EL (cell line): ENCODE measurements at regions not wholly inside any gene's neighbourhood (a gene's known extent, or its start where the extent isn't known, plus 50 kb on each side); places are given as distances from the start of the nearest gene placed in this dataset.
"Not testable (repeated sequence)": the region's sequence is repeated elsewhere in the genome, so short reads cannot be mapped to it uniquely, and the experiment has no call there.

ENCODE experiments used
- DNase-seq: peaks from one replicate; pipeline ENCODE4 v3.0.0-alpha.2; 2016

DNA sequence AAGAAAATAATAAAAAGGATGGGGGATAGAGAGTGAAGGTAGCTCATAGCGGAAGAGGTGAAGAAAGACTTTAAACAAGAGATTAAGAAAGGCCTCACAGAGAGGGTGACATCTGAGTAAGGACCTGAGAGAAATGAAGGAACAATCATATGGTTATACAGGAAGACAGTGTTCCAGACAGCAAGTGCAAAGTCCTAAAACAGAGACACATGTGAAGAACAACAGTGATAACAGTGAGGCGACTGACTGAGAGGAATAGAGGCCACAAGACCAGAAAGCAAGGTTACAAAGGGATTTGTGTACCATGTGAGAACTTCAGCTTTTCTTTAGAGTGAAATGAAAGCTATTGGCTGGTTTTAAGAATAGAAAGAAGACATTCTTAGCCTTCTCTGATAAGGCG, 141.6 kb upstream of the PALMD start:
- DNase-seq, result no peak

DNA sequence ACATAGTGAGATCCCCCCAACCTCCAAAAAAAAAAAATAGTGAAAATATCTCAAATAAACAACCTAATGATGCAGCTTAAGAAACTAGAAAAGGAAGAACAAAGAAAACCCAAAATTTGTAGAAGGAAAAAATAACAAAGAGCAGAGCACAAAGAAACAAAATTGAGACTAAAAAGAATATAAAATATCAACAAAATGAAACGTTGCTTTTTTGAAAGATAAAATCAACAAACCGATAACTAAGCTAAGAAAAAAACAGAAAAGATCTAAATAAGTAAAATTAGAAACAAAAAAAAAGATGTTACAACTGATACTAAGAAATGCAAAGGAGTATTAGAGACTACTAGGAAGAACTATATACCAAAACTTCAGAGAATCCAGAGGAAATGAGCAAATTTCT, 139.3 kb upstream of the PALMD start:
- no peak for DNase-seq

DNA sequence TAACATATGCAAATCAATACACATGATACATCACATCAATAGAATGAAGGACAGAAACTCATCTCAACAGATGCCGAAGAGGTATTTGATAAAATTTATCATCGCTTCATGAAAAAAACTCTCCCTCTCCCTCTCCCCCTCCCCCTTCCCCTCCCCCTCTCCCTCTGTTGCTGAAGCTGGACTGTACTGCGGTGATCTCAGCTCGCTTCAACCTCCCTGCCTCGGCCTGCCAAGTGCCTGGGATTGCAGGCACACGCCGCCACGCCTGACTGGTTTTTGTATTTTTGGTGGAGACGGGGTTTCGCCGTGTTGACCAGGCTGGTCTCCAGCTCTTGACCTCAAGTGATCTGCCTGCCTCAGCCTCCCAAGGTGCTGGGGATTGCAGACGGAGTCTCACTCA, 138.5 kb upstream of the PALMD start:
- DNase-seq, result not testable (repeated sequence)

DNA sequence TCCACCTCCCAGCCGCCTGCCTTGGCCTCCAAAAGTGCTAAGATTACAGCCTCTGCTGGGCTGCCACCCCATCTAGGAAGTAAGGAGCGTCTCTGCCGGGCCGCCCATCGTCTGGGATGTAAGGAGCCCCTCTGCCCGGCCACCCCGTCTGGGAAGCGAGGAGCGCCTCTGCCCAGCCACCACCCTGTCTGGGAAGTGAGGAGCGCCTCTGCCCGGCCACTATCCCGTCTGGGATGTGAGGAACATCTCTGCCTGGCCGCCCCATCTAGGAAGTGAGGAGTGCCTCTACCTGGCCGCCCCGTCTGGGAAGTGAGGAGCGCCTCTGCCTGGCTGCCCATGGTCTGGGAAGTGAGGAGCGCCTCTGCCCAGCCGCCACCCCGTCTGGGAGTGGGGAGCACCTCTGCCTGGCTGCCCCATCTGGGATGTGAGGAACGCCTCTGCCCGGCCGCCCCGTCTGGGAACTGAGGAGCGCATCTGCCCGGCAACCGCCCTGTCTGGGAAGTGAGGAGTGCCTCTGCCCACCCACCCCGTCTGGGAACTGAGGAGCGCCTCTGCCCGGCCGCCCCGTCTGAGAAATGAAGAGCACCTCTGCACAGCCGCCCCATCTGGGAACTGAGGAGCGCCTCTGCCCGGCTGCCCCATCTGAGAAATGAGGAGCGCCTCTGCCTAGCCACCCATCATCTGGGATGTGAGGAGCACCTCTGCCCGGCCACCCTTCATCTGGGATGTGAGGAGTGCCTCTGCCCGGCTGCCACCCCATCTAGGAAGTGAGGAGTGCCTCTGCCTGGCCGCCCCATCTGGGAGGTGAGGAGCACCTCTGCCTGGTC, 137.8 kb upstream of the PALMD start:
- DNase-seq, result no peak

DNA sequence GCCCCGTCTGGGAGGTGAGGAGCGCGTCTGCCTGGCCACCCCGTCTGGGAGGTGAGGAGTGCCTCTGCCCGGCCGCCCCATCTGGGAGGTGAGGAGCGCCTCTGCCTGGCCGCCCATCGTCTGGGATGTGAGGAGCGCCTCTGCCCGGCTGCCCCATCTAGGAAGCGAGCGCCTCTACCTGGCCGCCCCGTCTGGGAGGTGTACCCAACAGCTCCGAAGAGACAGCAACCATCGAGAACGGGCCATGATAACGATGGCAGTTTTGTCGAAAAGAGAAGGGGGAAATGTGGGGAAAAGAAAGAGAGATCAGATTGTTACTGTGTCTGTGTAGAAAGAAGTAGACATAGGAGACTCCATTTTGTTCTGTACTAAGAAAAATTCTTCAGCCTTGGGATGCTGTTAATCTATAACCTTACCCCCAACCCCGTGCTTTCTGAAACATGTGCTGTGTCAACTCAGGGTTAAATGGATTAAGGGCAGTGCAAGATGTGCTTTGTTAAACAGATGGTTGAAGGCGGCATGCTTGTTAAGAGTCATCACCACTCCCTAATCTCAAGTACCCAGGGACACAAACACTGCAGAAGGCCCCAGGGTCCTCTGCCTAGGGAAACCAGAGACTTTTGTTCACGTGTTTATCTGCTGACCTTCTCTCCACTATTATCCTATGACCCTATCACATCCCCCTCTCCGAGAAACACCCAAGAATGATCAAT, 137.0 kb upstream of the PALMD start:
- DNase-seq, result not testable (repeated sequence)

DNA sequence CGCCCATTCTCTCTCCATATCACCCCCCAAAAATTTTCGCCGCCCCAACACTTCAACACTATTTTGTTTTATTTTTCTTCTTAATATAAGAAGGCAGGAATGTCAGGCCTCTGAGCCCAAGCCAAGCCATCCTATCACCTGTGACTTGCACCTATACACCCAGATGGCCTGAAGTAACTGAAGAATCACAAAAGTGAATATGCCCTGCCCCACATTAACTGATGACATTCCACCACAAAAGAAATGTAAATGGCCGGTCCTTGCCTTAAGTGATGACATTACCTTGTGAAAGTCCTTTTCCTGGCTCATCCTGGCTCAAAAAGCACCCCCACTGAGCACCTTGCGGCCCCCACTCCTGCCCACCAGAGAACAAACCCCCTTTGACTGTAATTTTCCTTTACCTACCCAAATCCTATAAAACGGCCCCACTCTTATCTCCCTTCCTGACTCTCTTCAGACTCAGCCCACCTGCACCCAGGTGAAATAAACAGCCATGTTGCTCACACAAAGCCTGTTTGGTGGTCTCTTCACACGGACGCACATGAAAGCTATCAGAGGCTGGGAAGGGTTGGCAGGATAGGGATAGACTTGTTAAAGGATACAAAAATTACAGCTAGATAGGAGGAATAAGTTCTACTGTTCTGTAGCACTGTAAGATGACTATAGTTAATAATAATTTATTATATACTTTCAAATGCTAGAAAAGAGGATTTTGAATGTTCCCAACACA, 130.9 kb upstream of the PALMD start:
- not testable (repeated sequence) for DNase-seq

DNA sequence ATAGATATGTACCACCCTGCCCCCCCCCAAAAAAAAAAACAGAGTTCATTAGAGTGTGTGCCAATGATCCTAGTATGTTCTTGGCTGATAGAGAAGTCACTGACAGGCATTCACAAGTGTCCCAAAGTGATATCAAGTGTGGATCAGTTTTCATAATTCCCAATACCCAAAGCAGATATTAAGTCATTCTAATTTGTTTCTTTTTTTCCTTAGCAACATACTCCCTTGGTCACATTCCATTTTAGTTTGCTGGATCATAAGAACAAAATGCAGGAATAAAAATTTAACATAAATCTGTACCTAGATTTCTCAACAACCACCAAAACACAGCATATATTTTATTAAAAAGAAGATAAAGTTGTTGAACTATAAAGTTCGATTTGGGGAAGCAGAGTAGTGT, 129.8 kb upstream of the PALMD start:
- no peak for DNase-seq

DNA sequence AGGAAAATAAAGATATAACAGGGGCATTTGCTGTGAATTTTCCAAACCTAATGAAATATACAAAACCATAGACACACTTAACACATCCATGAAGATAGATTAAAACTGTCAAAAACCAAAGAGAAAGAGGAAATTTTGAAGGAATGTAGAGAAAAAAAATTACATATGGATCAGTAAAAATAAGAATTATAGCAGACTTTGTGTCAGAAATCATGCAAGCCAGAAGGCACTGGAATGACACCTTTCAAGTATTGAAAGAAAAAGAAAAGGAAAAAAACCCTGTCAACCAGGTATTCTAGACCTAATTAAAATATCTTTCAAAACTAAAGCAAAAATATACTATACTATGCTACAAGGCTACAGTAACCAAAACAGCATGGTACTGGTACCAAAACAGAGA, 125.8 kb upstream of the PALMD start:
- DNase-seq, result no peak

DNA sequence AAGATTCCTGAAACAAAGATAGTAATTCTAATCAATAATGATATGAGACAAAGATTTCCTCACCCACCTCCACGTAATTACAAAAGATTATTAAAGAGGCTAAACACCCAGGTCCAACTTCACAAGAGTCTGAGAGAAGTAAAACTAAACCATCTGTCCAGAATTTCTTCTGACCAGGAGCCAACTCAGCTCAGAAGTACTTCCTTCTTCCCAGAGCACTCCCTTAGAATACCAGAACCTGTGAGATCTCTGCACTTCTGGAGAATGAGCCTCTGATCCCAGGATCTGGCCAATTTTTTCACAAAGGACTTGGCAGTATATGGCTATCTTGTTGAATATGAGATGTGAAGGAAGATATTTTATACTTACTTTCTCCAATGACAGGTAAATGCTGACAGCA, 120.6 kb upstream of the PALMD start:
- no peak for DNase-seq

DNA sequence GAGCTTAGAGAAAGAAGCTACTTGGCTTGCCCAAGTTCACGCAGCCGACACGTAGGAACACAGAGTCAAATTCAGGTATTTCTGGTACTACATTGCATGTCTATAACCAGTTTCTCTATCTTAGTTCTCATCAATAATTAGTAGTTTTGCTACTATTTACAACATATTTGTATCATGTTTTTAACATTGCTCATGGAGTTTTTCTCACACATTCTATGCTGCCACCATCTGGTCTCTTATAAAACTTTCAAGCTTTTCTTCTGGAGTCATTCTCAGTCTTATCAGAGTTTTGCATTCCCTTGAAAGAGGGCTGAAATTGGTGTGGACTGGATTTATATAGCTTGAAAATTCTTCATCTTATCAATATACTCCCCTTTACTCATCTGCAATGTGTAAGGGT, 118.8 kb upstream of the PALMD start:
- peak; percentile 21 for DNase-seq

DNA sequence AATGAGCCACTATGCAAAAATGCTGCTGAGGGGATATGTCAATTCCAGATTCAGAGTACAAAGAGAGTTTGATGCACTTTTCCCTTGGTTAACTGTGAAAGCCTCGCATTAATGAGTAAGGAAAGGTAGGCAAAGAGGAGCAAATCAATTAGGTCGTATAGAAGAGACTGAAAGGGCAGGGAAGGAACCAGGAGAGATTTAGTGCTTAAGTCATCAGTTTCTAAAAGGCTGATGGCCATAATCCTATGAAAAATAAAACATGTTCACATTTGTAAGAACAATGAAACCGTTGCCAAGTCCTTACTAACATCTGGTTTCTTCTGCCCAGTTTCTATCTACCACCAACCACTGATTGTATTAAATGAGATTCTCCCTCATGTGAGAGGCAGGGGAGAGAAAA, 118.4 kb upstream of the PALMD start:
- no peak for DNase-seq

DNA sequence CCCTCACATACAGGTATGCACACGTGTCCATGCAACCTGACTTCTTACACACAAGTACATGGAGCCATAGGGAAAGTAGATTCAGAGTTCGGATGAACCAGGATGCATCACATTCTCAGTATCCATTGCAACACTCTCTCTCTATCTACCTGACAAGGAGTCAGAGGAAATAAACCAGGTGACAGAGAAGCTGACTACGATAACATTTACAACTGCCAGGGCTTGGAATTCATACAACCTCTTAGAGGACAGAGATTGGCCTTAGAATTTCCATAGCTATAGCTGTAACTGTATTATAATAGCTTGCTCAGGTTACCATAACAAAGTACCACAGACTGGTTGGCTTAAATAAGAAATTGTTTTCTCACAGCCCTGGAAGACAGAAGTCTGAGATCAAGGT, 116.9 kb upstream of the PALMD start:
- no peak for DNase-seq

DNA sequence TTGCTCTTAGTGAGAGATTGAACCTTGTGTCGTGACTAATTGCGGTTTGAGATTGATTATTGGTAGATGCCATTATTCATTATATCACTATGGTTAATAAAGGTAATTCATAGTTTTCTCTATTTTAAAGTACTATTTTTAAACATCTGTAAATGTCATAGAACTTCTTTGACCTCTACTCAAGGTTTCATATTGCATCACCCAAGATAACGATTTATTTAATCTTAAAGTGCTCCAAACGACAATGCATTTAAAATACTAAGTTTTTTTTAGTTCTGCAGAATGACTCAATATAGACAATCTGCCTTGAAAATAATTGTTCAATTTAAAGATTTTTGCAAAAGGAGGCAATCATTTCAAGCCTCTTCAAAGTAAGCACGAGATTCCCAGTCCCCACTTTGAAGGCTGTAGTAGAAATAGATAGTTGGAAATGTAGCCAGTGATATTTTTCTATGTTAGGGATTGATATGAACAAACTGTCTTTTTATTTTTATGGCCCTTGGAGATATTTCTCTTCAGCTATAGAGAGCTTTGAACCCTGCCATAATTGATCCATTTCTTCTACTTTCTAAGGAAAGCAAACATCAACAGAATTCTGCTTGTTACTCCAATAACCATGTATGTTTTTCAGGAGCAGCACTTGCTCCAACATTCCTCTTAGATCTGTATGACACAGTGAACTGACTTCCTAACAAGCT, 114.2 kb upstream of the PALMD start:
- no peak for DNase-seq

DNA sequence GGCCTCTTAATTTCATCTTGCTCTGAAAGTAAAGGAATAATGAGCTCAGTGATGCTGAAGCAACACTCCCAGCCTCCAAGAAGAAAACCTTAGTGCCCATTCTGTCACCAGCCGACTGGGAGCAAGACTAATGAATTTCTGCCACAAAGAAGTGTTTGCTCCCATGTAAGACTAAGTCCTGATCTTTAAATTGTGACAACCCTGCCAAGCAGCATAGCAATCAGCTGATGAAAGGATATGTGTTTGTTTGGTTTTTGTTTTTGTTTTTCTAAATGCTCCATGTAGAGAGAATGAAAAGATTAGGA, 113.7 kb upstream of the PALMD start:
- DNase-seq, result no peak

DNA sequence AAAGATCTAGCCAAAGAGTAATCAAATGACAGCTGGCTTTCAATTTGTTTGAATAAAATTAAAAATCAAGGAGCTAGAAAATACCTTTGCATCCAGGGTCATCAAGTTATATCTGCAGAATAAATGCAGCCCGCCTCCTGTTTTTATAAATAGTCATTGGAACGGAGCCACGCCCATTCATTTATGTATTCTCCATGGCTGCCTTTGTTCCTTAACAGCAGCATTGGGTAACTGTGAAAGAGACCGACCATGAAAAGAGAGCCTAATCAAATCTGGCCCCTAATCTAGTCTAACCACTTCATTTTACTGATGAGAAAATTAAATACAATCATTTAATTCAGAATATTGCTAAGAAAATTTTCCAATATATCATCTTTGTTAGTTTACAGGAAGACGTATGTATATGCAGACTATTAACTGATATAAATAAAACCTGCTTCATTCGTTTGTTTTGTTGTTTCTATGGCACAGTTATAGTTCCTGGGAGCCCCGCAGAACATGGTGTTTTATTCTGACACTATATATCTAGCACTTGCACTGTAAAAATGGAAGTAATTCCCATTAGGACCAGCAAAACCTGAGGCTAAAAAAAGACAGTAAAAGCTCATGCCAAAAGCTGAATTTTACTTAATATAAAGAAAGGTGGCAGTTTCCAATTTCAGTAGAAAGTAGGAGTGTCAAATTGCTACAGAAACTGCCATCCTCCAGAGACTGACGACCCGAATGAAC, 111.8 kb upstream of the PALMD start:
- no peak for DNase-seq

DNA sequence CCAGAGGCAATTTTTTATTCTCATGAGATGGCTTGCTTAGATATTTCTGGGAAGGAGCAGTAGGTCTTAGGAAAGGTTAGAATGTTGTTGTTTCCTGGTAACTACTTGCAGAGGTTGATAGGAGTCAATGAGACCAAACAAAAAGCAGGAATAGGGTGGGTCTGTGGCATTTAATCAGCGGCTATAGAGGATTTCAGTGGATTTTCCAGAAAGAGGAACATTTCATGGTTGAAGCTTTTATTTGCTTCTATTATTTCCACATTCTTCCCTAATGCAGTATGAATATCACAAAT, 111.3 kb upstream of the PALMD start:
- DNase-seq, result no peak

DNA sequence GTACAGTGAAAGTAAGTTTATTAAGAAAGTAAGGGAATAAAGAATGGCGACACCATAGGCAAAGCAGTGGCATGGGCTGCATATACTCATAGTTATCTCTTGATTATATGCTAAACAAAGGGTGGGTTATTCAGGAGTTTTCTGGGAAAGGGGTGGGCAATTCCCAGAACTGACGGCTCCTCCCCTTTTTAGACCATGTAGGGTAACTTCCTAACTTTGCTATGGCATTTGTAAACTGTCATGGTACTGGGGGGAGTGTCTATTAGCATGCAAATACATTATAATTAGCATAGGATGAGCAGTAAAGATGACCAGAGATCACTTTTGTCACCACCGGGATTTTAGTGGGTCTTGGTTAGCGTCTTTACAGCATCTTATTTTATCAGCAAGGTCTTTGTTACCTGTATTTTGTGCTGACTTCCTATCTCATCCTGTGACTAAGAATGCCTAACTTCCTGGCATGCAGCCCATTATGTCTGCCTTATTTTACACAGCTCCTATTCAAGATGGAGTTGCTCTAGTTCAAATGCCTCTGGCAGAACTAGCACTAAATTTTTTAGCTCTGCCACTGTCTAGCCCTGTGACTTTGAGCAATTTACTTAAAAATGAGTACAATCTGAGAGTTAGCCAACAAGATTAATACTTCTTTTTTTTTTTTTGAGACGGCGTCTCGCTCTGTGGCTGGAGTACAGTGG, 110.3 kb upstream of the PALMD start:
- DNase-seq, result no peak

DNA sequence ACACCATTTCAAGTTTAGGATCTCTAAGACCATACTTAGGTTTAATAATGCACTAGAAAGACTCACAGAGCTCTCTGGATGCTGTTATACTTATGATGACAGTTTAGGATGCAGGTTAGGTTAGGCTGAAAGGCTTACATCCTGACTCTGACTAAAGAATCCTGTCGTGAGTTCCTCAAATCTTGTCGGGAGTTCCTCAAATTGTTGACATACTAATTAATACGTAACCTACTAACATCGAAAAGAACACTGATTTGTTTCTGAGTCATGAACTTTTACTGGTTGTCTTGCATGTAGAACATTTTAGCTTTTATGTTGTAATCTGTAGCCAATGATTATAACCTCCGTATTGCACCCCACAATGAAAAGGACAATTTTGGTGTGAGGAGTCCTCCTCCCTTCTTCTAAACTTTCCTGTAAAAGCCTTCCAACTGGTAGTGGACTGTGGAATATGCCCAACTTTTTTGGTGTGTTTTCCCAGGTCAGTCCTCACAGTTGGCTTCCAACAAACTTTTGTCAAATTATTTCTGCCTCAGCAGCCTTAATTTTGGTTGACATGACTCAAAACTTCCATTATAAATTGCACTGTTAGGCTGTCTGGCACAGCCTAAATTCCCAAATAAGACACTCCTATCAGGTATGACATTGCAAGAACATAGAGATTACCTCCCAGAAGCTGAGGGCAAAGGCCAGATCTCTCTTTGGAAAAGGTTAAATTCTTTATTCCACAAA, 107.9 kb upstream of the PALMD start:
- DNase-seq, result no peak

DNA sequence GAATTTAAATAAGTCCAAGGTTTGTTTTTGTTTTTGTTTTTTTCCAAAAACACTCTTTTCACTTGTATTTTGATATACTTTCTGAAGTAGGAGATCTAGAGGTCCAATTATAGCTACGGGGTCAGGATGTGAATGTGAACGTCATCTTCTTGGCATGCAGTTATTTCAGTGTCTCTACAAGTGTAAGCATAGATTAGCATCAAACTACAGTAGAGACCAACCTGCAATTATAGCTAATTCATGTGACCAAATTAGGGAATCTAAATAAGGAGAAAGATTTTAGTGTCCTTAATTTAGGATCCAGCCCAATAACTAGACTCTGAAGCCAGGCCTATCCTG, 107.3 kb upstream of the PALMD start:
- DNase-seq, result peak; percentile 58

DNA sequence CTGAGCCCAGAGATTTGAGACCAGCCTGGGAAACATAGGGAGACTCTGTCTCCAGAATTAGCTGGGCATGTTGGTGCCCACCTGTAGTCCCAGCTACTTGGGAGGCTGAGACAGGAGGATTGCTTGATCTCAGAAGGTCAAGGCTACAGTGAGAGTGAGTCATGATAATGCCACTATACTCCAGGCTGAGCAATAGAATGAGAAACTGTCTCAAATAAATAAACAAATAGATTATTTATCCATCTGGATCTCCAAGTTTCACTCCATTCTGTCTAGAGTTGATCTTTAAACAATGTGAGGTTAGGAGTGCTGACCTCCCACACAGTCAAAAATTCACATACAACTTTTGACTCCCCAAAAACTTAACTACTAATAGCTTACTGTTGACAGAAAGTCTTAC, 106.8 kb upstream of the PALMD start:
- DNase-seq, result peak; percentile 18

DNA sequence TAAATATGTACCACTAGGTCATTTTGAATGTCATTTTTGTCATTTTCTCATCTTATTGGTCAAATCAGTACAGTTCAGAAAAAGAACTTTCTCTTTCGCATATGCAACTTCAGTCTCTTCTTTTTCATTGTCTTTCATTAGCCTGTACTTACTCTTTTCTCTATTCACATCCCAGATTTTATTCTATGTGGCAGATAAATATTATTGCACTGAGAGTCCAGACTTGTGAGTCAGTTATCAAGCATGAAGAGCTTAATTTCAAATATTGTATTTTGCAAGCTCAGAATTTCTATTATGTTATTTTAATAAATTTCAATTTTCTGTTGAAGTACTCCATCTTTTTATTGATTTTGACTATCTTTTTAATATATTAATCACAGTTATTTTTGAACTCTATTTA, 105.2 kb upstream of the PALMD start:
- DNase-seq, result no peak

DNA sequence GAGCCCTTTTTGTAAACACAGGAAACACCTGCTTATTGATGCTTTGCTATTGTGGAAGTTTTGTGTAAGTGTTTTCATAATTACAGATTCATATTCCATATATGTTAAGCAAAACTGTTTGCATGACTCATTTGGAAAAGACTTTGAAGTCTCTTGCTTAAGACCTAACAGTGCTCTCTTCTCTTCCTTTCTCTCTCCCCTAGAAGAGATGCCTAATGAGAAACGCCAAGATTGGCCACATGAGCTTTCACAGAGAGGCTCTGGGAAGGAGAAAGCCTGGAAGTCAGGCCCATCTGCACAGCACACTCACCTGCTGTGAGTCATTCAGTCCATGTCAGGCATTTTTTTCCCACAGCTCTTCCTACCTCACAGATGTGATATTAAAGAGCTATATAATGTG, 101.6 kb upstream of the PALMD start:
- DNase-seq, result peak; percentile 36
